HCT116 (cell line): ENCODE measurements at regions not wholly inside any gene's neighbourhood (a gene's known extent, or its start where the extent isn't known, plus 50 kb on each side); places are given as distances from the start of the nearest gene placed in this dataset.

Experiments
- ATAC-seq: fragments of 200-7000 bp; cut with Tn5 transposase; 2 replicates; pipeline ENCODE4 v1.9.1; 2020; ENCODE audit warnings: mild to moderate bottlenecking, moderate library complexity
- BruUV-seq: library from RNA; stranded (reverse); fragments of 400-500 nt; replicated peaks from 2 replicates; lab custom pipeline; 2021; lab: Mats Ljungman, UMichigan
- CTCF ChIA-PET: fragments of 300-600 bp; sonication (Branson Sonifier 250); formaldehyde crosslinking; loops from one replicate; lab custom pipeline; 2021; ENCODE audit warnings: antibody characterized with exemption; lab: Charles Lee
- POLR2A ChIA-PET: fragments of 300-600, 350-600 bp; sonication (Branson Sonifier 250); formaldehyde crosslinking; loops from one replicate; lab custom pipeline; 2021; ENCODE audit warnings: antibody characterized with exemption; lab: Charles Lee
- RAD21 ChIA-PET, 2 experiments: fragments of 300-600 bp; sonication (Branson Sonifier 250); formaldehyde crosslinking; loops; one replicate each; lab custom pipeline; 2023; ENCODE audit warnings: low total read pairs in 2 of 2; ENCODE audit not compliant: uncharacterized antibody in 2 of 2, unreplicated experiment in 2 of 2, low non-redundant PET in 1 of 2; lab: Charles Lee
- DNase-seq: peaks from one replicate; pipeline ENCODE4 v3.0.0-alpha.2; 2010; ENCODE audit warnings: low read depth, low spot score
- H2AFZ ChIP-seq: fragments of 200-600 bp; shearing (Covaris generic), sonication (generic); 2 replicates; pipeline ENCODE4 v1.6.1; 2017; ENCODE audit warnings: low read depth, mixed run types, mixed read lengths, antibody characterized with exemption, low read length; ENCODE audit not compliant: poor library complexity, severe bottlenecking
- H3K27ac ChIP-seq: 2 replicates; pipeline ENCODE4 v1.5.1; 2012; ENCODE audit warnings: low read depth, low read length
- H3K27me3 ChIP-seq: fragments of 200-600 bp; sonication (generic); 2 replicates; pipeline ENCODE4 v1.6.1; 2016; ENCODE audit warnings: mixed run types, low read length, mixed read lengths; ENCODE audit not compliant: insufficient read depth
- H3K36me3 ChIP-seq, 2 experiments: fragments of 200-500 bp in 1 of 2; fragments of 200-600 bp in 1 of 2; sonication (Bioruptor generic) in 1 of 2; sonication (generic) in 1 of 2; 2 replicates each; pipeline versions ENCODE4 v1.5.1 to v1.6.1; 2014 to 2016; ENCODE audit warnings: low read length in 2 of 2, inconsistent platforms in 1 of 2, mixed read lengths in 1 of 2, mixed run types in 1 of 2; ENCODE audit not compliant: insufficient read depth in 2 of 2, control insufficient read depth in 1 of 2
- H3K4me1 ChIP-seq, 2 experiments: fragments of 200-600 bp in 1 of 2; sonication (generic) in 1 of 2; 2 replicates each; pipeline versions ENCODE4 v1.5.1 to v1.6.1; 2012 to 2017; ENCODE audit warnings: low read length in 2 of 2, inconsistent platforms in 1 of 2, mild to moderate bottlenecking in 1 of 2, mixed read lengths in 1 of 2, mixed run types in 1 of 2, moderate library complexity in 1 of 2; ENCODE audit not compliant: insufficient read depth in 2 of 2, control insufficient read depth in 1 of 2
- H3K4me2 ChIP-seq: fragments of 200-600 bp; sonication (generic); 2 replicates; pipeline ENCODE4 v1.6.1; 2017; ENCODE audit warnings: mixed run types, low read length, mixed read lengths
- H3K4me3 ChIP-seq, 2 experiments: fragments of 200-600 bp in 1 of 2; sonication (generic) in 1 of 2; replicated peaks in 1 of 2; 2 replicates each; pipeline ENCODE4 v1.5.1; 2011 to 2016; ENCODE audit warnings: low read length in 2 of 2, control low read depth in 1 of 2, low read depth in 1 of 2, mild to moderate bottlenecking in 1 of 2, mixed read lengths in 1 of 2, mixed run types in 1 of 2
- H3K79me2 ChIP-seq: fragments of 200-600 bp; sonication (generic); 2 replicates; pipeline ENCODE4 v1.6.1; 2017; ENCODE audit warnings: mild to moderate bottlenecking, mixed run types, low read length, moderate library complexity, mixed read lengths; ENCODE audit not compliant: insufficient read depth
- H3K9ac ChIP-seq: fragments of 200-600 bp; sonication (generic); 2 replicates; pipeline ENCODE4 v1.6.1; 2016; ENCODE audit warnings: low read length, mixed read lengths
- H3K9me2 ChIP-seq: fragments of 200-600 bp; sonication (generic), shearing (Covaris generic); 2 replicates; pipeline ENCODE4 v1.6.1; 2017; ENCODE audit warnings: mixed run types, mild to moderate bottlenecking, moderate library complexity; ENCODE audit not compliant: insufficient read depth
- H3K9me3 ChIP-seq, 2 experiments: fragments of 200-500 bp in 1 of 2; fragments of 200-600 bp in 1 of 2; sonication (Bioruptor generic) in 1 of 2; sonication (generic) in 1 of 2; 2 replicates each; pipeline ENCODE4 v1.6.1; 2014 to 2017; ENCODE audit warnings: low read length in 2 of 2, mixed read lengths in 2 of 2, inconsistent platforms in 1 of 2, low read depth in 1 of 2, mild to moderate bottlenecking in 1 of 2, mixed run types in 1 of 2, moderate library complexity in 1 of 2; ENCODE audit not compliant: control insufficient read depth in 1 of 2, insufficient read depth in 1 of 2
- H4K20me1 ChIP-seq: fragments of 200-600 bp; sonication (generic), shearing (Covaris generic); 2 replicates; pipeline ENCODE4 v1.6.1; 2017; ENCODE audit warnings: mixed run types, mild to moderate bottlenecking, moderate library complexity; ENCODE audit not compliant: insufficient read depth
- ATF3 ChIP-seq: IDR thresholded peaks from 2 replicates; pipeline ENCODE4 v1.6.1; 2012
- CBX3 ChIP-seq: IDR thresholded peaks from 2 replicates; pipeline ENCODE4 v1.6.1; 2012; ENCODE audit warnings: low read depth
- CTCF ChIP-seq, 3 experiments: fragments of 200-600 bp in 1 of 3; sonication (generic) in 1 of 3; IDR thresholded peaks in 2 of 3; conservative IDR thresholded peaks in 1 of 3; 2 replicates each; pipeline ENCODE4 v1.5.1; 2012 to 2017; ENCODE audit warnings: low read depth in 2 of 3, low read length in 2 of 3, antibody characterized with exemption in 1 of 3, borderline replicate concordance in 1 of 3, control low read depth in 1 of 3, mild to moderate bottlenecking in 1 of 3, mixed read lengths in 1 of 3, mixed run types in 1 of 3, moderate library complexity in 1 of 3; ENCODE audit not compliant: insufficient read depth in 1 of 3
- EGR1 ChIP-seq: IDR thresholded peaks from 2 replicates; pipeline ENCODE4 v1.6.1; 2012; ENCODE audit warnings: low read depth
- ELF1 ChIP-seq: IDR thresholded peaks from 2 replicates; pipeline ENCODE4 v1.6.1; 2012; ENCODE audit warnings: low read depth, borderline replicate concordance
- EZH2phosphoT487 ChIP-seq: fragments of 200-600 bp; IDR thresholded peaks from 2 replicates; pipeline ENCODE4 v1.6.1; 2018; ENCODE audit warnings: antibody characterized with exemption, borderline replicate concordance
- POLR2A ChIP-seq: IDR thresholded peaks from 2 replicates; pipeline ENCODE4 v1.7.0; 2011; ENCODE audit warnings: borderline replicate concordance; ENCODE audit not compliant: insufficient read depth, insufficient read length; ENCODE audit errors: extremely low read depth
- POLR2AphosphoS5 ChIP-seq: IDR thresholded peaks from 2 replicates; pipeline ENCODE4 v1.6.1; 2011; ENCODE audit warnings: mild to moderate bottlenecking, low read depth, low read length, moderate library complexity
- REST ChIP-seq: IDR thresholded peaks from 2 replicates; pipeline ENCODE4 v1.6.1; 2012; ENCODE audit warnings: low read depth
- SP1 ChIP-seq: IDR thresholded peaks from 2 replicates; pipeline ENCODE4 v1.6.1; 2012; ENCODE audit warnings: low read depth
- ZNF274 ChIP-seq: fragments of 200-500 bp; sonication (Bioruptor generic); IDR thresholded peaks from 2 replicates; pipeline ENCODE4 v1.6.1; 2014; ENCODE audit warnings: mild to moderate bottlenecking, low read depth, low read length, inconsistent platforms
- intact Hi-C: fragments of 100-400 bp; cut with micrococcal nuclease; formaldehyde crosslinking; loops from 2 replicates; pipeline ENCODE4 v1.10.0; 2022

DNA sequence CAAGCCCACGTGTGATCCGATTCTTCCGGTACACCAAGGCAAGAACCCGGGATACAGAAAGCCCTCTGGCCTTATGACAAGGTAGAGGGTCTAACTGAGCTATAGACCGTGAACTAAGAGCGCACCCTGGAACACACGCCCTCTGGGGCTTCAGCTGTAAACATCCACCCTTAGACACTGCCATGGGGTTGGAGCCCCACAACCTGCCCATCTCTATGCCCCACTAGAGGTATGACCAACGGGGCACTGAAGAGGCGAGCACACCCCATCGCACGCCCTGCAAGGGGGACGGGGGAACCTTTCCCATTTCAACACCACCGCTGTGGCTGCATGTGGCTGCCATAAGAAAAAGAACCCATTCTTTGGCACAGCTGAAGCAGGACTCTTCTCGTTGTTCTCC lies 1206.0 kb upstream of the TMEM132C start:
- H4K20me1 ChIP-seq, result no peaks in the 10 kb centered on the region
- DNase-seq (no peak), ATAC-seq (peak; percentile 64)
- peak overlapping the region; percentile 62 for H3K27ac ChIP-seq
- RAD21 ChIA-PET, result no interaction called here
- peak overlapping the region; percentile 77 for H3K9ac ChIP-seq
- H3K36me3 ChIP-seq, result peaks cover 0 to 7% of the 10 kb centered on the region in 2 experiments; a peak in 1 of 4 replicates
- H3K4me1 ChIP-seq, result peaks cover 11 to 41% of the 10 kb centered on the region in 2 experiments; a peak in 3 of 4 replicates
- H3K9me2 ChIP-seq, result no peaks in the 10 kb centered on the region
- CTCF ChIA-PET, result no interaction called here
- no peaks in the 10 kb centered on the region for H3K27me3 ChIP-seq
- intact Hi-C loops, result loop anchor here (5.0 kb wide), 1 partner anchor 66 kb away; no protein-coding TSS in a partner anchor
- H3K4me3 ChIP-seq, result peak overlapping the region; percentile 50 to 79
- TF ChIP-seq POLR2AphosphoS5 (no peak), CBX3 (no peak), CTCF (IDR thresholded peaks at IDR 0.05 in 2 of 3, conservative IDR thresholded peaks at IDR 0.05 in 1 of 3; ENCODE audit: borderline replicate concordance in 1 of 3, insufficient read depth in 1 of 3, low read depth in 2 of 3, low read length in 2 of 3) (no peak), SP1 (no peak), EZH2phosphoT487 (no peak), ZNF274 (no peak), ATF3 (no peak), EGR1 (no peak), REST (no peak), POLR2A (no peak), ELF1 (no peak)
- no peak overlapping the region for H2AFZ ChIP-seq
- TSS peak; percentile 64 for BruUV-seq
- POLR2A ChIA-PET, result interaction anchor here (0.9 to 1.0 kb wide), 2 partner anchors 10 to 22 kb away, joined by 3 to 4 read pairs; no protein-coding TSS in a partner anchor
- H3K9me3 ChIP-seq, result no peaks in the 10 kb centered on the region
- peaks cover 53% of the 10 kb centered on the region for H3K79me2 ChIP-seq
- peak overlapping the region; percentile 91 for H3K4me2 ChIP-seq
